ENCODE measurements at regions not wholly inside any gene's neighbourhood (a gene's known extent, or its start where the extent isn't known, plus 50 kb on each side); places are given as distances from the start of the nearest gene placed in this dataset.

- no peak for TF ChIP-seq CTCF (IDR thresholded peaks at IDR 0.05)
- TF ChIP-seq ZFX (IDR thresholded peaks at IDR 0.05; ENCODE audit: borderline replicate concordance) = no peak
Measured at GRCh38 chrY:7518387-7518786, 606.8 kb upstream of the AMELY start.
